GM18909 (cell line): ENCODE measurements at regions not wholly inside any gene's neighbourhood (a gene's known extent, or its start where the extent isn't known, plus 50 kb on each side); places are given as distances from the start of the nearest gene placed in this dataset.
A peak's percentile ranks its signal among the peaks of the same experiment; 100 is the strongest.
"Not testable (repeated sequence)": the region's sequence is repeated elsewhere in the genome, so short reads cannot be mapped to it uniquely, and the experiment has no call there.

Source experiments
- ATAC-seq: cut with Tn5 transposase; IDR thresholded peaks from one replicate; pipeline ENCODE4 v1.9.1; 2021; ENCODE audit warnings: mild to moderate bottlenecking; ENCODE audit not compliant: unreplicated experiment, poor library complexity

GRCh38 chr18:39230086-39230803 is 1664.6 kb upstream of the CELF4 start:
- ATAC-seq: no peak

- not testable (repeated sequence) for ATAC-seq
Observed at GRCh38 chr18:39227769-39228168, 1662.2 kb upstream of the CELF4 start.

GRCh38 chr18:39225373-39225772 is 1659.8 kb upstream of the CELF4 start:
- ATAC-seq: no peak

DNA sequence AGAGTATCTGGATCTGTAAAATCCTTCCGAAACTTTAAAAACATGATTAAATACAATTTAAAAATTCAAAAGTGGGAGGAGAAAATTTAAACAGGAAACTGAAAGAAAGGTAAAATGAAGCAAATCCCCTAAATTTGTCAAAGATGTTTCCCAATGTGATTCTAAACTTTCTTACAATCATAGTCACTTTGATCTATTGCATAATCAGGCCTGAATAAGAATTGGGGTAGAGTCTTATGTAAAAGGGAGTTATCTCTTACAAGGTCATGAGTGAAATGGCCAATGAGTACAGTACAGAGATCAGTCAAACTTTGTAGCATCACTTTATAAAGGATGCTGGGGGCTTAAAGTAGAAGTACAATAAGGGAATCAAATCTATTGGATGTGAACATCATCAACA is 1657.7 kb upstream of the CELF4 start:
- ATAC-seq: no peak

DNA sequence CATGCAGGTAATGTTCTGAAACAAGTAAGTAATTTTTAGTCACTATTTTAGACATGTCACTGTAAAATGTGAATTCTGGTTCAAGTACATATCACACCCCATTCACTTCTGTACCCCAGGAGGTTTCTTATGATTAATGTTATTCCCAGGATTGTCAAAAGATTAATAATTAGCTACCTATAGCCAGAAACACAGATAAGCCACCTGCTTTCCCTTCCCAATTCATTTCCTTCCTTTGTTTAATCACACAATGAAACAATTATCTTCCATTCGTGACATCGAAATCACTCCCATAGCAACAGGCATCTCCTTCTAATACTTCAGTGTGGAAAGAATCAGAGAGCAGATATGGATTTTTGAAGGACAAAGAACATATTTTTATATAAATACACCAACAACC is 1650.3 kb upstream of the CELF4 start:
- no peak for ATAC-seq

DNA sequence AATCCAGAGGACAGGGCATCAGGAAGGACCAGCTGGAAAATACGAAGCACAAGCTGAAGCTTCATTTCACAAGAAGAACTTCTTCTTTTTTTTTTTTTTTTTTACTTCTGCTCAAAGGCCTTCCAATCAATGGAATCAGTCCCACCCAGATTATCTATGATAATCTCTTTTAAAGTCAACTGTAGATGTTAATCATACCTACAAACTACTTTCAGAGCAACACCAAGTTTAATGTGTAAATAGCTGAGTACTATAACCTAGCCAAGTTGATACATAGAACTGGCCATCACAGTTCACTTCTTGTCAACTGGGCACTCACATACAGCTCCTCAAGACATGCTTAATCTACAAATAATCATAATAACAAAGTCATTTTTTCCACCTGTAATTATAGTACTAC is 1645.9 kb upstream of the CELF4 start:
- ATAC-seq: no peak

DNA sequence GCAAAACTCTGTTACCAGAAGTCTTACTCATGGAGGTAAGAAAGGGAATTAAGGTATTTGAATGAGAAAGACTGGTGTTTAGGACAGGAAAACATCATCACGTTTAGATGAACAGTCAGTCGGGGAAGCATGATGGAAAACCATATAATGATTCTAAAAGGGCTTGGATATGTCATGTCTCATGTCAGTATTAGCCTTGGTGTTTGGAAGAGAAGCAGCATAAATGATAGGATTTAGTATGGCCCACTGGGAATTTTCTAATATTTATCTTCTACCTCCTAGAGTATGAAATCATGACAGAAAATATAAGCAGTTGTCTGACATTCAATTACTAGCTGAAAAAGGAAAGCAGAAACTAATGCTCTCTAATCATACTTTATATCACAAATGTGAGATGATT is 1643.6 kb upstream of the CELF4 start:
- no peak for ATAC-seq

DNA sequence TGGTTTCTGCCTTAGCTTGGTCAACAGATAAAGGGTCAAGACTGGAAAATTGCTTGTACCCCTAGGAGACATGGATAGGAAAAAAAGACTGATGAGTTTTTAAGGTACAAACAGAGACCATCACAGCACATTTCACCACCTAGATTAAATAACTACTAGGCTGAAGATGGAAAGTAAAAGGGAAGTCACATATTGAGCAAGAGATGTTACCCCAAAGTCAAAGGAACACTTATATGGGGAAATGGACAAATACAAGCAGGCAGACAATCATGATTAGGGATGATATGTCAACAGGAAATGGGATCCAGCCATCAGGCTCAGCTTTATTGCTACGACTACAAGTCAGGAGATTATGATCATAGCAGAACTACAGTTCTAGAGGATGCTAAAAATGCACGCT is 1643.1 kb upstream of the CELF4 start:
- ATAC-seq: no peak

GRCh38 chr18:39208190-39208589 is 1642.6 kb upstream of the CELF4 start:
- ATAC-seq: no peak

GRCh38 chr18:39206398-39207103 is 1641.0 kb upstream of the CELF4 start:
- not testable (repeated sequence) for ATAC-seq

DNA sequence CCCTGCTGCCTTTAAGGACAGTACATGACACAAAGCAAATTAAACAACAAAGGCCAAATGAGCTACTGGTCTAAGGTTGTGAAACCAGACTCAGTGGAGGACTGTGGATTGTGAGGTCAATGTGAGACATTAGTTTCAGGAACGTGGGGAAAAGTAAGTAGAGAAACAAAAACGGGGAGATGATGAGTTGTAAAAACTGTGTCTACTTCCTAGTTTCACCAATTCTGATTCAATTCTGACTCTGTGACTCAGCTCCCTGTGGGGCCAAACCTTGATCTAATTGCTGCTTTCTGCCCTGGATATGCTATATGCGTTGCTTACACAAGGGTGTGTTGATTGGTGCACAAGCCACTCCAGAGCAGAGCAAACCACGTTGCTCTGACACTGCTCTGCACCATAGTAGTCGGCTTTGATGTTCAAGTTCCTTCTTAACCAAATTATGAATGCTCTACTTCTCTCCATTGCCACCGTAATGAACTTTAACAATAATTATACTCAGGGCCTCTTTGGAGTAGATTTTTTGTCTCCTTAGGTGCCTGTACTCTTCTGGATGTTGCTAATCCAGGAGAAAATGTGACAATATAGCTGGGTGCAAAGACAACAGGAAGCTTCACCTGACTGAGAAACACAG is 1640.1 kb upstream of the CELF4 start:
- ATAC-seq: no peak

DNA sequence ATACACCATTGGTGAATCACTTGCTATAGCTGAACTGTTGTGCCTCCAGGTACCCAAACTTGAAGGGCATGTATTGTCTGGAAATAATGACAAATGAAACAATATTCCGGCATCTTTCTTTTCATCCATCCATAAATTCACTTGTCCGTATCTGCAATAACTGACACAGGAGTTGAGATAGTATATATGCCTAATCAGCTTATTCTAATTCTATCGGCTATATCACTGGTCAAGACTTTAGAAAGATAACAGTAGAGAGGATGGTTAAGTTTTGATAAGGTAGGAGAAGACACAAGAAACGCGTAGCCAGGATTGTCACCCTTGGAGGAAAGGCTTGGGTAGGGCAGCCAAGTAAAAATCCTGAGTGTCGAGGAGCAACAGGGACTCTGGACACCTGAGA is 1634.6 kb upstream of the CELF4 start:
- no peak for ATAC-seq

DNA sequence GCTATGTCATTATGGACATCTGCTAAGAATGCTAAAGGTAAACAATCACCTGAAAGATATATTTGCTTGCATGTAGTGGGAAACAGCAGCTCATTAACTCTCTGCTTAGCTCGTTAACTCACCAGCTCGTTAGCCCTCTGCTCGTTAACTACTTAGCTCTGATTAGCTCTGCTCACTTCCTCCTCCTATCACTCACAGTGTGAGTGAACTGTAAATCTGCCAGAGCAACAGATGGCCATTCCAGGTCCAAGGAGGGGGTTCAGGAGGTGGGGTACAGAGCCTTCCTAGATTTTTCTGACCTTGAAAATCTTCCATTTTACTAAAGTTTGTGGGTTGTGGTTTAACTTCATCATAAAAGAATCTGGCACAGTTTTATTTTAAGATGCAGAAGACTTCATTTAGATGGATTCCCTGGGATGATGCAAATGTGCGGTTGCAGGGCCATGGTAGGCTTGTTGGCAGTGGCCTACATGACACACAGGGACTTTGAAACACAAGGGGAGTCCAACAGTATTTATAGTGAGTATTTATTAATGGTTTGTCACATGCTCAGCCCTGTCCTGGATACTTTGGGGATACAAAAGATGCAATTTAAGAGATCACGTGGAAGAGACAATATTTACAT is 1633.7 kb upstream of the CELF4 start:
- ATAC-seq: no peak

GRCh38 chr18:39198376-39198775 is 1632.8 kb upstream of the CELF4 start:
- ATAC-seq: no peak

DNA sequence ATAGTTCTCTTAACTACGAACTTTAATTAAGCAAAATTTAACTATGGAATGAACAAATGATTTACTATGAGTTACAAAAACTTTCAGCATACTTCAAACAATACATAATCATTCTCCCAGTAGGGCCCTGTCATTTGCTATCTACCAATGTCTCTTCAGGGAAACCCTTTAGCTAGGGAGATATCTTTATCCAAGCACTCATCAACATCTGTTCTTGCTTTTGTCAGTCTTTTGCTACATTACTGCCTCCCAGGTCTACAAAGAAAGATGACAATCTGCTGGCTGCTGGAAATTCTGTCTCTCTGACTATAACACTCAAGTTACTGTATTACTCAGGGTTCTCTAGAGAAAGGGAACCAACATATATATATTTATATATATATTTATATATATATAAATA is 1626.3 kb upstream of the CELF4 start:
- no peak for ATAC-seq

DNA sequence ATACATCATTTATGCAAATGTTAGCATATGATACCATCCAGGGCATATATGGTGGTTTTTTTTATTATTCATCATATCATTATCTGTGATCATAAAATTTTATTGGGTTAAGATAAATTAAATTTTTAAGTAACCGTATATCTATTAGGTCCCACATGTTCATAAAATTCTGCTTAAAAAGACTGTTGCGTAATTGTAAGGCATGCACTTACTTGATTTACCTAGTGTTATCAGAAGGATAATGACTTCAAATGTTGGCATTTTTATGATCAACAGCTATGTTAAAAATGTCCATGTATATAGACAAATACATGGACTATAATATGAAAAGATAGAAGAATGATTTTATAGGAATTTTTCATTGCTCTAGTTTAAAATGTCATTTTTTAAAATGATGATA is 1625.5 kb upstream of the CELF4 start:
- ATAC-seq: no peak

DNA sequence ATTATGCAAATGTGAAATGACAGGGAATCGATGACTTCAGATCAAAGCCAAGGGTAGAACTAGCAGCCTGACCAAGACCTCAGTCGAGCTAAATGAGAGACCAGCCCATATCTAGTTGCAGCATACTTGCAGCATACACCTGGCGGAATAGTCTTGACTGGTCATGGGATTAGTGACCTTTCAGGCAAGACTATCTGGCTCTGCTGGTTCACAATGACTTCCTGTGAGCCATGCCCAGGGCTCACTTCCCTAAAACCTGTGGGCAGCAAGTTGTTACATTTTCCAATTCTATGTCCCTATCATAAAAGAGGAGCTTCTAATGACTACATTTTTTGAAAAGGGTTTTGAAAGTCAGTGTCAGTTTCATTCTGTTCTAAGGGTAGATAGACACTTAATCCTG is 1624.9 kb upstream of the CELF4 start:
- ATAC-seq: no peak

- ATAC-seq: no peak
Observed at GRCh38 chr18:39188278-39188677, 1622.7 kb upstream of the CELF4 start.

DNA sequence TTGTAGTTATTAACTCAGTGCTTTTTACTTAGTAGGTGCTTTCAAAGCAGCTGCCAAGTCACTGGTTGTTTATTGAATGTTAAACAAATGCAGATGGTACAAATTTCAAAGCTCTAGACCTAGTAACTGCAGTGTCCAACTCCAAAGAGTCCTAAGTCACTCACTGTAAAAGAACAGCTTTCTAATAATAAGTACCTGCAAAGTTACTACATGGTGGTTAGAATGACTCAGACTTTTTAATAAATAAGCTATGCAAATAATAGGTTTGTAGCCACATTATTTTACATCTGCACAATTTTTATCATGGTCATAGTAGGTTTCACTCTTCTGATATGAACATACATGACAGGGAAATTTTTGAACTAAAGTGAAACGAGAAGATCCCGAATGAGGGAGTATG is 1620.4 kb upstream of the CELF4 start:
- ATAC-seq: peak; percentile 59

DNA sequence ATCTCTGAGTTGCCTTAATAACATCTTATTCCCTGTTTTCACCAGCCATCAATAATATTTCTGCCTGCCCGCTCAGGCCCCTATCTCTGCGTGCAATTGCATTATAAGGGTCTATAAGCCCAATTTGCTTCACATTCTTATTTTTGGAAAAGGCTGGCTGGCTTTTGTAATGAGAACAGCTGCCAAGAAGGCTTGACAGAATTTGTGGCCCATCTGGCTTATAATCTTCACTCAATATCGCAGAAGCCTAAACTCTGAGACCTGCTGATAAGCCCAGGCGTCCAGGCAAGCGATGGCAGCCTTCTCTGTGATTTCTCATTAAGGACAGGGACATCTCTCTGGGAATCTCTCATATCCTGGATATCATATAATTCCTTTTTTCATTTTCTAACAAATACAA is 1618.6 kb upstream of the CELF4 start:
- no peak for ATAC-seq

DNA sequence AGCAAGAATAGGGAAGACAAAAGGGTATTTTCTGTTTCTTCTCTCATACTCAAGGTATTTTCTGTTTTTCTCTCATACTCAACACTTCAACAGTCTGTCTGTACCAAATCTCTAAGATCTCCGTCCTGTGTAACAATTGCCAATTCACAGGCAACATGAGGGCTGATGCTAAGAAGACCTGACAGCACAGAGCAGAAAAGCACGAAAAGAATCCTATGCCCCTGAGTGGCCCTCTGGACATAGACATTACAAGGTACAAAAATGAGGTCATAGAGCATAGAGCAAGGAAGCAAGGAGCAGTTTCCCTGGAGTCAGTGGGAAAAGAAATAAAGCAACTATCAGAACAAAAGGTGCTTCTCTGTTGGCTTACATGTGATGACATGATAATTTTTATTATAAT is 1612.6 kb upstream of the CELF4 start:
- ATAC-seq: no peak
